K562 (cell line): ENCODE measurements at regions not wholly inside any gene's neighbourhood (a gene's known extent, or its start where the extent isn't known, plus 50 kb on each side); places are given as distances from the start of the nearest gene placed in this dataset.

ENCODE experiments used
- EZH2 ChIP-seq: IDR thresholded peaks from 2 replicates; pipeline ENCODE4 v1.6.1; 2012; ENCODE audit warnings: low read depth, mild to moderate bottlenecking, inconsistent platforms, low read length, borderline replicate concordance
- TF ChIP-seq, protein P1 (sequence below), 3 experiments: IDR thresholded peaks in 2 of 3; conservative IDR thresholded peaks in 1 of 3; 2 replicates each; pipeline ENCODE4 v1.5.1; 2011 to 2012; ENCODE audit warnings: low read length in 3 of 3, mild to moderate bottlenecking in 3 of 3, control low read depth in 2 of 3, improper control_type of control experiment in 1 of 3, inconsistent platforms in 1 of 3, low read depth in 1 of 3, mixed read lengths in 1 of 3, moderate library complexity in 1 of 3; ENCODE audit not compliant: insufficient read depth in 2 of 3

DNA sequence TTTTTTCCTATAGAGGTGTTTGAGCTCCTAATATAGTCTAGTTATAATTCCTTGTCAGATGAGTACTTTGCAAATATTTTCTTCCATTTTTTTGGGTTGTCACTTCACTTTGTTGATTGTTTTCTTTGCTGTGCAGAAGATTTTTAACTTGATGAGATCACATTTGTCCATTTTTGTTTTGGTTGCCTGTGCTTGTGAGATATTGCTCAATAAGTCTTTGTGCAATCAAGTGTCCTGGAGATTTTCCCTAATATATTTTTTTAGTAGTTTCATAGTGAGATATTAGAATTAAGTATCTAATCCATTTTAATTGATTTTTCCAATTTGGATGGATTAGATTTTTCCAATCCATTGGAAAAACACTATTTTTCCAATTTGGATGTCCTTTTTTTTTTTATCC lies 1395.5 kb downstream of the PLA2G4A start:
- TF ChIP-seq, protein P1, sequence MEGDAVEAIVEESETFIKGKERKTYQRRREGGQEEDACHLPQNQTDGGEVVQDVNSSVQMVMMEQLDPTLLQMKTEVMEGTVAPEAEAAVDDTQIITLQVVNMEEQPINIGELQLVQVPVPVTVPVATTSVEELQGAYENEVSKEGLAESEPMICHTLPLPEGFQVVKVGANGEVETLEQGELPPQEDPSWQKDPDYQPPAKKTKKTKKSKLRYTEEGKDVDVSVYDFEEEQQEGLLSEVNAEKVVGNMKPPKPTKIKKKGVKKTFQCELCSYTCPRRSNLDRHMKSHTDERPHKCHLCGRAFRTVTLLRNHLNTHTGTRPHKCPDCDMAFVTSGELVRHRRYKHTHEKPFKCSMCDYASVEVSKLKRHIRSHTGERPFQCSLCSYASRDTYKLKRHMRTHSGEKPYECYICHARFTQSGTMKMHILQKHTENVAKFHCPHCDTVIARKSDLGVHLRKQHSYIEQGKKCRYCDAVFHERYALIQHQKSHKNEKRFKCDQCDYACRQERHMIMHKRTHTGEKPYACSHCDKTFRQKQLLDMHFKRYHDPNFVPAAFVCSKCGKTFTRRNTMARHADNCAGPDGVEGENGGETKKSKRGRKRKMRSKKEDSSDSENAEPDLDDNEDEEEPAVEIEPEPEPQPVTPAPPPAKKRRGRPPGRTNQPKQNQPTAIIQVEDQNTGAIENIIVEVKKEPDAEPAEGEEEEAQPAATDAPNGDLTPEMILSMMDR (IDR thresholded peaks at IDR 0.05 in 2 of 3, conservative IDR thresholded peaks at IDR 0.05 in 1 of 3; ENCODE audit: insufficient read depth in 2 of 3, low read depth in 1 of 3, low read length in 3 of 3): no peak
- no peak for TF ChIP-seq EZH2
